ENCODE measurements at regions not wholly inside any gene's neighbourhood (a gene's known extent, or its start where the extent isn't known, plus 50 kb on each side); places are given as distances from the start of the nearest gene placed in this dataset.

- H3K4me3 ChIP-seq (ENCODE audit: low read depth, low read length), result no peak overlapping the region
- DNase-seq (ENCODE audit: low read depth), result peak; percentile 70
- no peak for TF ChIP-seq CTCF (IDR thresholded peaks at IDR 0.05; ENCODE audit: insufficient read depth, low read depth, low read length, missing control alignments)
Observed at GRCh38 chr9:103798620-103799019, 295.5 kb upstream of the SMC2 start.

- H3K4me3 ChIP-seq (ENCODE audit: low read depth, low read length), result no peak overlapping the region
- no peak for TF ChIP-seq CTCF (IDR thresholded peaks at IDR 0.05; ENCODE audit: insufficient read depth, low read depth, low read length, missing control alignments)
- no peak for DNase-seq (ENCODE audit: low read depth)
Observed at GRCh38 chr9:103799959-103800358, 294.1 kb upstream of the SMC2 start.

GRCh38 chr9:103802068-103802467 lies 292.0 kb upstream of the SMC2 start:
- no peak for DNase-seq (ENCODE audit: low read depth)
- H3K4me3 ChIP-seq (ENCODE audit: low read depth, low read length), result no peak overlapping the region
- no peak for TF ChIP-seq CTCF (IDR thresholded peaks at IDR 0.05; ENCODE audit: insufficient read depth, low read depth, low read length, missing control alignments)

- DNase-seq (ENCODE audit: low read depth), result no peak
- no peak for TF ChIP-seq CTCF (IDR thresholded peaks at IDR 0.05; ENCODE audit: insufficient read depth, low read depth, low read length, missing control alignments)
- no peak overlapping the region for H3K4me3 ChIP-seq (ENCODE audit: low read depth, low read length)
Observed at GRCh38 chr9:103803245-103803644, 290.9 kb upstream of the SMC2 start.

GRCh38 chr9:103804077-103804735 lies 289.9 kb upstream of the SMC2 start:
- H3K4me3 ChIP-seq (ENCODE audit: low read depth, low read length), result no peak overlapping the region
- DNase-seq (ENCODE audit: low read depth), result no peak
- no peak for TF ChIP-seq CTCF (IDR thresholded peaks at IDR 0.05; ENCODE audit: insufficient read depth, low read depth, low read length, missing control alignments)

GRCh38 chr9:103809745-103810144 lies 284.4 kb upstream of the SMC2 start:
- no peak for DNase-seq (ENCODE audit: low read depth)
- no peak overlapping the region for H3K4me3 ChIP-seq (ENCODE audit: low read depth, low read length)
- TF ChIP-seq CTCF (IDR thresholded peaks at IDR 0.05; ENCODE audit: insufficient read depth, low read depth, low read length, missing control alignments), result no peak

GRCh38 chr9:103811462-103811861 lies 282.6 kb upstream of the SMC2 start:
- no peak for TF ChIP-seq CTCF (IDR thresholded peaks at IDR 0.05; ENCODE audit: insufficient read depth, low read depth, low read length, missing control alignments)
- no peak overlapping the region for H3K4me3 ChIP-seq (ENCODE audit: low read depth, low read length)
- DNase-seq (ENCODE audit: low read depth), result no peak

Data from GM12865 (cell line).